Suprapubic skin (tissue), 4 donors: ENCODE measurements at regions not wholly inside any gene's neighbourhood (a gene's known extent, or its start where the extent isn't known, plus 50 kb on each side); places are given as distances from the start of the nearest gene placed in this dataset.

Experiments
- CTCF ChIP-seq, 2 donors: fragments of 200-600 bp in 1 of 2; fragments of 450-650 bp in 1 of 2; sonication (generic) in 1 of 2; IDR thresholded peaks; one replicate each; pipeline ENCODE4 v1.5.1; 2016 to 2019; ENCODE audit warnings: antibody characterized with exemption in 2 of 2, mild to moderate bottlenecking in 1 of 2, moderate library complexity in 1 of 2
- EP300 ChIP-seq: sonication (generic); formaldehyde crosslinking; IDR thresholded peaks from one replicate; pipeline ENCODE4 v1.6.1; 2017; ENCODE audit warnings: antibody characterized with exemption
- POLR2A ChIP-seq, 2 donors: fragments of 450-650 bp; IDR thresholded peaks; one replicate each; pipeline ENCODE4 v1.6.1; 2017; ENCODE audit warnings: antibody characterized with exemption in 2 of 2, mild to moderate bottlenecking in 2 of 2, moderate library complexity in 2 of 2
- POLR2AphosphoS5 ChIP-seq, 3 donors: sonication (generic); formaldehyde crosslinking; IDR thresholded peaks; one replicate each; pipeline ENCODE4 v1.6.1; 2017; ENCODE audit warnings: antibody characterized with exemption in 3 of 3

- TF ChIP-seq POLR2A (IDR thresholded peaks at IDR 0.05) (no peak), POLR2AphosphoS5 (IDR thresholded peaks at IDR 0.05) (no peak), CTCF (IDR thresholded peaks at IDR 0.05) (no peak), EP300 (no peak)
Observed at GRCh38 chr18:51400721-51401120, 203.2 kb upstream of the MEX3C start.
